A549 (cell line): ENCODE measurements at regions not wholly inside any gene's neighbourhood (a gene's known extent, or its start where the extent isn't known, plus 50 kb on each side); places are given as distances from the start of the nearest gene placed in this dataset.

ENCODE experiments used
- JUN ChIP-seq, 2 experiments: fragments of >200 bp; sonication (Bioruptor Twin); formaldehyde crosslinking; IDR thresholded peaks; 2 replicates in 1 of 2; 3 replicates in 1 of 2; pipeline ENCODE4 v1.6.1; 2016 to 2017
- KDM1A ChIP-seq: fragments of 200-600 bp; sonication (generic); IDR thresholded peaks from 2 replicates; pipeline ENCODE4 v1.6.1; 2016; ENCODE audit warnings: low read depth, mild to moderate bottlenecking
- KDM5A ChIP-seq: fragments of 200-600 bp; sonication (generic); IDR thresholded peaks from 2 replicates; pipeline ENCODE4 v1.6.1; 2016; ENCODE audit warnings: antibody characterized with exemption, mild to moderate bottlenecking
- POLR2A ChIP-seq: IDR thresholded peaks from 2 replicates; pipeline ENCODE4 v1.6.1; 2012; ENCODE audit warnings: mild to moderate bottlenecking, low read length
- POLR2AphosphoS2 ChIP-seq: conservative IDR thresholded peaks from 2 replicates; pipeline ENCODE4 v1.6.1; 2012; ENCODE audit warnings: low read length, improper control_type of control experiment, inconsistent platforms
- SMC3 ChIP-seq: fragments of >200 bp; sonication (Bioruptor Twin); formaldehyde crosslinking; IDR thresholded peaks from 3 replicates; pipeline ENCODE4 v1.6.1; 2018; ENCODE audit warnings: inconsistent platforms
- SREBF2 ChIP-seq: fragments of 450-650 bp; IDR thresholded peaks from 2 replicates; pipeline ENCODE4 v1.6.1; 2014; ENCODE audit warnings: mild to moderate bottlenecking, moderate library complexity
- ZSCAN20 ChIP-seq: fragments of 250-450 bp; sonication (Bioruptor Pico); IDR thresholded peaks from 2 replicates; pipeline ENCODE4 v1.8.0; 2022; ENCODE audit warnings: mild to moderate bottlenecking, moderate library complexity
- TF ChIP-seq, protein P1 (sequence below): IDR thresholded peaks from 2 replicates; pipeline ENCODE4 v1.6.1; 2012
- TF ChIP-seq, protein P2 (sequence below): fragments of >200 bp; sonication (Bioruptor Twin); formaldehyde crosslinking; IDR thresholded peaks from 3 replicates; pipeline ENCODE4 v1.5.1; 2016

DNA sequence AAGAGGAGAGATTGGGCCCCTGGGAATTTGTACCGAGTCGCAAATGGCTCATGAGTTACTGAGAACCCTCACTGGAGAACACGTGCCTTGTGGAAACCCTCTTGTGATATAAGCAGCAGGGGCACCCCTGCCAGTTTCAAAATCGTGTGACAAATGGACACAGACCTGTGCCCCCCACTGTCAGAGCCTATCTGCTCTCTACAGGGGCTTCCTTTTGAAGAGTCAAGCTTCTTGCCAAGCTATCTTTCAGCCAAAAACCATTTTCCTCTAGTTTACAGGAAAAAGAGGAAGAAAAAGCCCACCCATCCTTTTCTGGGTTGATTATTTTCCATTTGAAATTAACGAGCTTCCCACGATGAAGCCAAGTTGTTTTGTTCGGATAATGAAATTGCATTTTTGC, 64.1 kb upstream of the MPP7 start:
- TF ChIP-seq, protein P1, sequence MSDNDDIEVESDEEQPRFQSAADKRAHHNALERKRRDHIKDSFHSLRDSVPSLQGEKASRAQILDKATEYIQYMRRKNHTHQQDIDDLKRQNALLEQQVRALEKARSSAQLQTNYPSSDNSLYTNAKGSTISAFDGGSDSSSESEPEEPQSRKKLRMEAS = no peak
- no peak for TF ChIP-seq ZSCAN20 (CRISPR knock-in tag)
- TF ChIP-seq, protein P2, sequence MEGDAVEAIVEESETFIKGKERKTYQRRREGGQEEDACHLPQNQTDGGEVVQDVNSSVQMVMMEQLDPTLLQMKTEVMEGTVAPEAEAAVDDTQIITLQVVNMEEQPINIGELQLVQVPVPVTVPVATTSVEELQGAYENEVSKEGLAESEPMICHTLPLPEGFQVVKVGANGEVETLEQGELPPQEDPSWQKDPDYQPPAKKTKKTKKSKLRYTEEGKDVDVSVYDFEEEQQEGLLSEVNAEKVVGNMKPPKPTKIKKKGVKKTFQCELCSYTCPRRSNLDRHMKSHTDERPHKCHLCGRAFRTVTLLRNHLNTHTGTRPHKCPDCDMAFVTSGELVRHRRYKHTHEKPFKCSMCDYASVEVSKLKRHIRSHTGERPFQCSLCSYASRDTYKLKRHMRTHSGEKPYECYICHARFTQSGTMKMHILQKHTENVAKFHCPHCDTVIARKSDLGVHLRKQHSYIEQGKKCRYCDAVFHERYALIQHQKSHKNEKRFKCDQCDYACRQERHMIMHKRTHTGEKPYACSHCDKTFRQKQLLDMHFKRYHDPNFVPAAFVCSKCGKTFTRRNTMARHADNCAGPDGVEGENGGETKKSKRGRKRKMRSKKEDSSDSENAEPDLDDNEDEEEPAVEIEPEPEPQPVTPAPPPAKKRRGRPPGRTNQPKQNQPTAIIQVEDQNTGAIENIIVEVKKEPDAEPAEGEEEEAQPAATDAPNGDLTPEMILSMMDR = no peak
- TF ChIP-seq SREBF2 = no peak
- no peak for TF ChIP-seq JUN (IDR thresholded peaks at IDR 0.05)
- no peak for TF ChIP-seq POLR2A
- no peak for TF ChIP-seq KDM5A
- no peak for TF ChIP-seq POLR2AphosphoS2
- no peak for TF ChIP-seq SMC3
- TF ChIP-seq KDM1A = no peak
